ENCODE measurements at regions not wholly inside any gene's neighbourhood (a gene's known extent, or its start where the extent isn't known, plus 50 kb on each side); places are given as distances from the start of the nearest gene placed in this dataset.

DNA sequence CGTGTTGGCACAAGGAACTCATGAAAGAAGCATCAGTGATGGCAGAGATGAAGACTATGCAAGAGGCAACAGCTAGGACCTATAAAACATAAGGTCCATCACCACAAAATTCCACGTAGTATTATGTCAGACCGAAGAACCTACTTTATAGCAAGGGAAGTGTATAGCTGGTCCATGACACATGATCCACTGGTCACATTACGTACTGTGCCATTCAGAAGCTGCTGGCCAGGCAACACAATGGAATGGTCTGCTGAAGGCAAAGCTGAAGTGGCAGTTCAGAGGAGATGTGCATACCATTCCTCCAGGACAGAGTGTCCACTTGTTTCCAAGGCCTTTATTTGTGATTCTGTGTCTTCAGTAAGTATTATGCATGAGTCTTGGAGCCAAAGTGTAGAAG, 215.5 kb upstream of the UGT8 start:
- H3K79me2 ChIP-seq (ENCODE audit: control insufficient read depth in 1 of 2, insufficient read depth in 2 of 2, low read length in 2 of 2): no peaks in the 10 kb centered on the region
- no peak overlapping the region for H3K23ac ChIP-seq (ENCODE audit: insufficient read length)
- no peak overlapping the region for H2BK20ac ChIP-seq (ENCODE audit: low read length)
- no peak overlapping the region for H4K91ac ChIP-seq (replicated peaks; ENCODE audit: insufficient read length, low read length)
- H3K79me1 ChIP-seq (ENCODE audit: low read depth, low read length): no peaks in the 10 kb centered on the region
- H3K18ac ChIP-seq (ENCODE audit: extremely low read depth, low read length): no peak overlapping the region
- FAIRE-seq: no peak
- no peak overlapping the region for H3K27ac ChIP-seq (ENCODE audit: low read depth, low read length)
- CTCF ChIA-PET (ENCODE audit: partially characterized antibody): interaction anchor here (0.6 to 1.9 kb wide), 10 partner anchors 7 to 849 kb away, joined by 3 to 6 read pairs (median 3); no protein-coding TSS in a partner anchor
- H3K9ac ChIP-seq (replicated peaks in 1 of 4; ENCODE audit: extremely low read depth in 1 of 4, low read depth in 3 of 4, low read length in 3 of 4): no peak overlapping the region
- H3K27me3 ChIP-seq (replicated peaks in 1 of 4; ENCODE audit: control insufficient read depth in 3 of 4, extremely low read depth in 1 of 4, insufficient read depth in 3 of 4, low read length in 3 of 4): no peaks in the 10 kb centered on the region
- no peak overlapping the region for H2BK5ac ChIP-seq (ENCODE audit: low read depth, low read length)
- WGBS, 2 experiments (ENCODE audit: extremely low coverage in 1 of 2, insufficient coverage in 1 of 2, insufficient read length in 1 of 2, insufficient replicate concordance in 2 of 2, low coverage in 1 of 2, low lambda C conversion rate in 2 of 2, missing lambda C conversion rate in 1 of 2): 94% methylated on average over 4 of the region's 4 CpGs; no CpG with 5 or more reads in 1 of the 2 experiments
- no peak overlapping the region for H3K56ac ChIP-seq (replicated peaks; ENCODE audit: insufficient read length, low read depth, low read length)
- H2BK120ac ChIP-seq (replicated peaks; ENCODE audit: low read depth, low read length): no peak overlapping the region
- no peak overlapping the region for H3K4me2 ChIP-seq (ENCODE audit: insufficient read depth in 1 of 2, low read depth in 2 of 2, low read length in 2 of 2)
- H3K4ac ChIP-seq (replicated peaks; ENCODE audit: insufficient read length, low read depth, low read length): no peak overlapping the region
- TF ChIP-seq RBBP5 (IDR thresholded peaks at IDR 0.05; ENCODE audit: borderline replicate concordance, low read depth, low read length) (no peak), KDM4A (IDR thresholded peaks at IDR 0.05; ENCODE audit: low read depth, low read length, severe bottlenecking) (no peak), GTF2F1 (IDR thresholded peaks at IDR 0.05; ENCODE audit: borderline replicate concordance, low read depth, low read length) (no peak)
- TF ChIP-seq, protein P1, sequence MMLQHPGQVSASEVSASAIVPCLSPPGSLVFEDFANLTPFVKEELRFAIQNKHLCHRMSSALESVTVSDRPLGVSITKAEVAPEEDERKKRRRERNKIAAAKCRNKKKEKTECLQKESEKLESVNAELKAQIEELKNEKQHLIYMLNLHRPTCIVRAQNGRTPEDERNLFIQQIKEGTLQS (IDR thresholded peaks at IDR 0.05; ENCODE audit: insufficient read depth, low read depth, low read length): no peak
- H3K4me1 ChIP-seq (replicated peaks in 1 of 4; ENCODE audit: control insufficient read depth in 3 of 4, insufficient read depth in 4 of 4, low read length in 3 of 4): no peaks in the 10 kb centered on the region
- H2BK15ac ChIP-seq (ENCODE audit: low read length): no peak overlapping the region
- H2AFZ ChIP-seq (ENCODE audit: low read length): no peak overlapping the region
- no peak for DNase-seq (ENCODE audit: low read depth in 1 of 2, low spot score in 2 of 2)
- POLR2A ChIA-PET (ENCODE audit: partially characterized antibody): no interaction called here
- no peak overlapping the region for H4K8ac ChIP-seq (ENCODE audit: extremely low read depth, insufficient read depth, low read length)
- no peak overlapping the region for H2BK12ac ChIP-seq (ENCODE audit: low read depth, low read length)
- H4K20me1 ChIP-seq (replicated peaks in 1 of 2; ENCODE audit: control insufficient read depth in 1 of 2, insufficient read depth in 2 of 2, low read length in 2 of 2): no peaks in the 10 kb centered on the region
- no peak overlapping the region for H4K5ac ChIP-seq (ENCODE audit: insufficient read length, low read depth, low read length)
- no peaks in the 10 kb centered on the region for H3K36me3 ChIP-seq (ENCODE audit: control insufficient read depth in 2 of 4, insufficient read depth in 4 of 4, low read length in 3 of 4)
- no peaks in the 10 kb centered on the region for H3K23me2 ChIP-seq (ENCODE audit: low read depth, low read length)
- no peak overlapping the region for H3K4me3 ChIP-seq (ENCODE audit: extremely low read depth in 1 of 4, insufficient read depth in 2 of 4, low read depth in 3 of 4, low read length in 4 of 4)
- H3K9me3 ChIP-seq (ENCODE audit: insufficient read depth in 2 of 2, low read depth in 1 of 2, low read length in 1 of 2): no peaks in the 10 kb centered on the region
- no peak overlapping the region for H3K14ac ChIP-seq (ENCODE audit: insufficient read length)
- H2AK5ac ChIP-seq (ENCODE audit: low read depth, low read length): no peak overlapping the region

Measured in H1 (cell line).